Stimulated activated naive B cell treated with anti-CD40 and anti-IgM and Interleukin-4, amounts not matched to agents 10 μg/mL and 1 μg/mL and 100 μg/mL, for 72 hours (primary cell): ENCODE measurements at regions not wholly inside any gene's neighbourhood (a gene's known extent, or its start where the extent isn't known, plus 50 kb on each side); places are given as distances from the start of the nearest gene placed in this dataset.
"Not testable (repeated sequence)": the region's sequence is repeated elsewhere in the genome, so short reads cannot be mapped to it uniquely, and the experiment has no call there.

Experiments
- ATAC-seq, 2 donors: fragments of 150-1000 bp; cut with Tn5 transposase; replicated peaks; 2 replicates each; pipeline ENCODE4 v1.10.0; 2021; ENCODE audit warnings: moderate library complexity in 1 of 2
- DNase-seq: peaks from one replicate; pipeline ENCODE4 v3.0.0; 2021
- H3K27ac Mint-ChIP-seq: one replicate; pipeline ENCODE4 v1.8.0; 2022; ENCODE audit warnings: mild to moderate bottlenecking, mixed read lengths
- H3K27me3 Mint-ChIP-seq, 2 donors: one replicate each; pipeline ENCODE4 v1.8.0; 2022; ENCODE audit warnings: mixed read lengths in 2 of 2
- H3K36me3 Mint-ChIP-seq, 2 donors: one replicate each; pipeline ENCODE4 v1.8.0; 2022; ENCODE audit warnings: mixed read lengths in 2 of 2, mild to moderate bottlenecking in 1 of 2
- H3K4me1 Mint-ChIP-seq, 2 donors: one replicate each; pipeline ENCODE4 v1.8.0; 2022; ENCODE audit warnings: mixed read lengths in 2 of 2, mild to moderate bottlenecking in 1 of 2
- H3K4me3 Mint-ChIP-seq, 2 donors: one replicate each; pipeline ENCODE4 v1.8.0; 2022; ENCODE audit warnings: mild to moderate bottlenecking in 2 of 2, mixed read lengths in 2 of 2, moderate library complexity in 1 of 2
- H3K9me3 Mint-ChIP-seq, 2 donors: one replicate each; pipeline ENCODE4 v1.8.0; 2022; ENCODE audit warnings: mixed read lengths in 2 of 2, mild to moderate bottlenecking in 1 of 2

DNA sequence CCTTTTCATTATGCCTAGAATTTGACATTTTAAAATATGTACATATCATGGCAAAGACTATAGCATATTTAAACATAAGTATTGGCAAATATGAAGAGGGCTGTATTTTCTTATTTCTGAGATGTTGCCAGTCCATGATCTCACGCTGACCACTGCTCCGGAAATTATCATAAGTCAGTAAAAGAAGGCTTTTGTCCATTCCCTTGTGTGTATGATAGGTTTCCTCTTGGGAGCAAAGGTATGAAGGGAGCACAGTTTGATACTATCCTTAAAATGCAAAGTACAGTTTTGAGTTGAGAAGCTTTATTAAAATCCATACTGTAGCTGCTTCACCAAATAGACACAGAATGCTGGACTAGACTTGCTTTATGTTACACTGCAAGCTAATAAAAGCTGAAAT is 52.6 kb upstream of the AGA start:
- Mint-ChIP-seq H3K27ac (no peak overlapping the region), H3K27me3 (no peaks in the 10 kb centered on the region), H3K4me1 (no peaks in the 10 kb centered on the region), H3K36me3 (peaks cover 0 to 5% of the 10 kb centered on the region in 2 donors), H3K4me3 (no peak overlapping the region), H3K9me3 (no peaks in the 10 kb centered on the region)
- no peak for ATAC-seq
- no peak for DNase-seq

DNA sequence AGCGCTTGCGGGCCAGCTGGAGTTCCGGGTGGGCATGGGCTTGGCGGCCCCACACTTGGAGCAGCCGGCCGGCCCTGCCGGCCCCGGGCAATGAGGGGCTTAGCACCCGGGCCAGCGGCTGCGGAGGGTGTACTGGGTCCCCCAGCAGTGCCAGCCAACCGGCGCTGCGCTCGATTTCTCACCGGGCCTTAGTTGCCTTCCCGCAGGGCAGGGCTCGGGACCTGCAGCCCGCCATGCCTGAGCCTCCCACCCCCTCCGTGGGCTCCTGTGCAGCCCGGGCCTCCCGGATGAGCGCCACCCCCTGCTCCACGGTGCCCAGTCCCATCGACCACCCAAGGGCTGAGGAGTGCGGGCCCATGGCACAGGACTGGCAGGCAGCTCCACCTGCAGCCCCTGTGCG is 53.4 kb upstream of the AGA start:
- DNase-seq, H3K4me3 Mint-ChIP-seq, H3K36me3 Mint-ChIP-seq, ATAC-seq, H3K9me3 Mint-ChIP-seq, H3K4me1 Mint-ChIP-seq, H3K27ac Mint-ChIP-seq, H3K27me3 Mint-ChIP-seq: not testable (repeated sequence)

DNA sequence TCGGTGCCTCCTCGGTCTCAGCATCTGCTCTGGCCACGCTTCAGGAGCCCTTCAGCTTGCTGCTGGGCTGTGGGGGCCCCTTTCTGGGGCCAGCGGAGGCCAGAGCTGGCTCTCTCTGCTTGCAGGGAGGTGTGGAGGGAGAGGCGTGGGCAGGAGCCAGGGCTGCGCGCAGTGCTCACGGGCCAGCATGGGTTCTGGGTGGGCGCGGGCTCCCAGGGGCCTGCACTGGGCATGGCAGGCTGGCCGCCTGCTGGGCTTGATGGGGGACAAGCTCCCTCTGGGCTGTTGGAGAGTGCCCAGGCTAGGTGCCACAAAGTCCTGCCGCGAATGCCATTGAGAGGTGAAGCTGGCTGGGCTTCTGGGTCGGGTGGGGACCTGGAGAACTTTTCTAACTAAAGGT is 57.3 kb upstream of the AGA start:
- H3K9me3 Mint-ChIP-seq, result peaks cover 0 to 6% of the 10 kb centered on the region in 2 donors
- ATAC-seq (no peak), DNase-seq (no peak)
- H3K36me3 Mint-ChIP-seq, result peaks cover 1 to 5% of the 10 kb centered on the region in 2 donors
- no peaks in the 10 kb centered on the region for H3K27me3 Mint-ChIP-seq
- H3K27ac Mint-ChIP-seq, result no peak overlapping the region
- H3K4me3 Mint-ChIP-seq, result no peak overlapping the region
- H3K4me1 Mint-ChIP-seq, result no peaks in the 10 kb centered on the region

DNA sequence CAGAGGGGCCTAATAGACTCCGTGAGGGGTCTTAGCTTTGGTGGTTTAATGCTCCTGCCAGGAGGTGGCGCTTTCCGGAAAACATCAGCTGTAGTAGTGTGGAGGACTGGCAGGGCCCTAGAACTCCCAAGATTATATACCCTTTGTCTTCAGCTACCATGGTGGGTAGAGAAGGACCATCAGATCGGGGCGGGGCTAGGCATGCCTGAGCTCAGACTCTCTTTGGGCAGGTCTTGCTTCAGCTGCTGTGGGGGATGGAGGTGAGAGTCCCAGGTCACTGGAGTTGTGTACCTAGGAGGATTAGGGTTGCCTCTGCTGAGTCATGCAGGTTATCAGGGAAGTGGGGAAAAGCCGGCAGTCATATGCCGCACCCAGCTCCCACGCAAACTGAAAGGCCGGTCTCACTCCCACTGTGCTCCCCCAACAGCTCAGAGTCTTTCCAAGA is 63.0 kb upstream of the AGA start:
- no peaks in the 10 kb centered on the region for H3K4me1 Mint-ChIP-seq
- ATAC-seq (no peak), DNase-seq (no peak)
- H3K4me3 Mint-ChIP-seq, result no peak overlapping the region
- no peak overlapping the region for H3K27ac Mint-ChIP-seq
- H3K36me3 Mint-ChIP-seq, result peaks cover 0 to 1% of the 10 kb centered on the region in 2 donors
- H3K9me3 Mint-ChIP-seq, result peaks cover 5 to 9% of the 10 kb centered on the region in 2 donors
- no peaks in the 10 kb centered on the region for H3K27me3 Mint-ChIP-seq

DNA sequence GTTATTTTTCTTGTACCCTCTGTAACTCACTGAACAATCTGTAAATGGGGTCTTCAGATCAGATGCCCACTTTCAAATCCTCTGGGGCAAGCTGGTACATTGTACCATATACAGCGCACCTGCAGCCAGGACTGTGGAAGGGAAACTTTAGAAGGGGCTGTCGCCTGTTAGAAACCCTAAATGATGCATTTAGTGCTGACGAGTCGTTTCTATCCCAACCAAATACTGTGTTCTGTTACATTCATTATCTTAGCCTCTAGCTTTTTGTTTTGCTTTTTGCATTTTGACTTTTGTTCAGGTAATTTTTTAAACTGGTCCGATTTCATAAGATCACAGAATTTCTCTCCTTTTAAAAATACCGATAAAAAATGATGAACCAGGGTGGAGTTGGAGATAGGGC is 66.4 kb upstream of the AGA start:
- H3K4me1 Mint-ChIP-seq, result no peaks in the 10 kb centered on the region
- DNase-seq (no peak), ATAC-seq (no peak)
- no peaks in the 10 kb centered on the region for H3K27me3 Mint-ChIP-seq
- no peak overlapping the region for H3K4me3 Mint-ChIP-seq
- no peak overlapping the region for H3K27ac Mint-ChIP-seq
- H3K9me3 Mint-ChIP-seq, result peaks cover 4 to 5% of the 10 kb centered on the region in 2 donors
- H3K36me3 Mint-ChIP-seq, result no peaks in the 10 kb centered on the region

DNA sequence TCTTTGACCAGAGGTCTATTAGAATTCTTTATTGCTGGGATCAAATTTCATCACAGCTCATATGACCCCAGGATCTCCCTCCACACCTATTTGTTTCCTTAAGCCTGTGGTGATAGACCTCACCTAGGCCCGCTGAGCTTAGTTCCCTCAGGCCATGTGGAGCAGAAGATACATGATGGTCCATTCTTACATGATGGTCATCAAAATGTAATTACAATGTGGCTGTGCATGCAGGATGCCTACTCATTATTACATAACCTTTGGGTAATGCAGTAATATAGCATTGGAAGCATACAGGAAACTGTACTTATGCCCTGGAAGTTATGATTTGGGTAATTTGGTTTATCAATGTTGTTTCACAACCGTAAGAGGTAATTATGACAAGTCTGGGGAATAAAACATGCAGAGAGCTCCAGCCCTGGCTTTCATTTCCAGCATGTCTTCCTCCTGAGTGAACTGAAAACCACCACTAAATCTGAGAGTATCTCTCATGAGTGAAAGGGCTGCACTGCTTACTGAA is 67.0 kb upstream of the AGA start:
- Mint-ChIP-seq H3K27me3 (no peaks in the 10 kb centered on the region), H3K4me3 (no peak overlapping the region), H3K9me3 (peaks cover 4 to 5% of the 10 kb centered on the region in 2 donors), H3K27ac (no peak overlapping the region), H3K36me3 (no peaks in the 10 kb centered on the region), H3K4me1 (no peaks in the 10 kb centered on the region)
- ATAC-seq (no peak), DNase-seq (no peak)

DNA sequence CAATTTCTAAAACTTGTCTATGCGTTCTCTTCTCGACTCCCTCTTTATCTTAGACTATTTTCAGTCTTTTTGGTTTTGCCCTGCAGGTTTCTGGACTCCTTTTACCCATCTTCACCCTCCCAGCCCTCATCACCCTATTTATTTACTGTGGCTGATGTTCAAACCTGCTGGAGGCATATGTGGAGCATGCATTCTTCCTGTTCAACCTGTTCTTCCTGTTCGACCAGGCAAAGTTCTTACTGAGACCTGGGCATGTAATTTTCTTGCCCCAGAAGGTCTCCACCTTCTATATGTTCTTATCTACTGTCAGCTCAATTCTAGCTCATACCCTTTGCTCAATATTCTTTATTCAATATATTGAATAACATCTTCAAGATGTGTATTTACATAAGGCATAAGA is 69.4 kb upstream of the AGA start:
- Mint-ChIP-seq H3K27me3 (no peaks in the 10 kb centered on the region), H3K27ac (no peak overlapping the region), H3K4me1 (no peaks in the 10 kb centered on the region), H3K4me3 (no peak overlapping the region), H3K36me3 (no peaks in the 10 kb centered on the region), H3K9me3 (peaks cover 4 to 5% of the 10 kb centered on the region in 2 donors)
- no peak for DNase-seq
- ATAC-seq, result no peak

DNA sequence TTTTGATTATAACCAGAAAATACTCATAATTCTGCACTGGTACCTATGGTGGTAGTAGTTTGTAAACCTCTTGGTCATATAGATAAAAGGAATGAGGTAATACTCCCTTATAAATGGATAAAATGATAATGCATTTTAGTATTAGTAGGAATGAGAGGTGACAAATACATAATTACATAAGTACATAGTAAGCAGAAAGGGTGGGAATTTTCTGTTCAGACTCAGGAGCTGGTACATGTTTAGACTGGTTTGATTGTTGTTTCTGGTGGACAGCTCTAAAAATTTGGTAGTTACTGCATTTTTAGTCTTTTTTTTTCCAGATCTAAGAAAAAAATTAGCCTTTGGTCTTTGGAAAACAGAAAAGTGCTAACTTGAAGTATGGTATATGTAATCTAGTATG is 70.4 kb upstream of the AGA start:
- H3K4me3 Mint-ChIP-seq, result no peak overlapping the region
- H3K9me3 Mint-ChIP-seq, result peaks cover 4 to 5% of the 10 kb centered on the region in 2 donors
- DNase-seq (no peak), ATAC-seq (no peak)
- no peak overlapping the region for H3K27ac Mint-ChIP-seq
- H3K4me1 Mint-ChIP-seq, result no peaks in the 10 kb centered on the region
- no peaks in the 10 kb centered on the region for H3K27me3 Mint-ChIP-seq
- no peaks in the 10 kb centered on the region for H3K36me3 Mint-ChIP-seq

DNA sequence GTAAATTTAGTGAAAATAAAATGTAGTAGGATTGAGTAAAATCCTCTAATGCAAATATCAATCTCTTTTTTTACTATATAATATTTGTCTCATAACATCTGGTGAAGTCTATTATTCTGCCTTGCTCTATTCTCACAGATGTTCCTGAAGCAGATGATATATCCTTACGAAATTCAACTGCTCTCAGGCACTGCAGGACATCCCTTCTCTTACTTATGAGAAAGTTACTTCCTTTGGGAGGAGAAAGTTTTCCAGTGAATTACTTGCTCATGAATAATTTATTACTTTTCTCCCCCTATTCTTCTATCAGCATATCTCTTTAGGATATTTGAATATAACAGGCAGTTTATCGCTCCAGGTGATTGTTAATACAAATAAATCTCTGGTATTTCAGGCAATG is 75.6 kb upstream of the AGA start:
- Mint-ChIP-seq H3K9me3 (peaks cover 2 to 3% of the 10 kb centered on the region in 2 donors), H3K36me3 (no peaks in the 10 kb centered on the region), H3K4me1 (no peaks in the 10 kb centered on the region), H3K4me3 (no peak overlapping the region), H3K27me3 (no peaks in the 10 kb centered on the region), H3K27ac (no peak overlapping the region)
- DNase-seq (no peak), ATAC-seq (no peak)

DNA sequence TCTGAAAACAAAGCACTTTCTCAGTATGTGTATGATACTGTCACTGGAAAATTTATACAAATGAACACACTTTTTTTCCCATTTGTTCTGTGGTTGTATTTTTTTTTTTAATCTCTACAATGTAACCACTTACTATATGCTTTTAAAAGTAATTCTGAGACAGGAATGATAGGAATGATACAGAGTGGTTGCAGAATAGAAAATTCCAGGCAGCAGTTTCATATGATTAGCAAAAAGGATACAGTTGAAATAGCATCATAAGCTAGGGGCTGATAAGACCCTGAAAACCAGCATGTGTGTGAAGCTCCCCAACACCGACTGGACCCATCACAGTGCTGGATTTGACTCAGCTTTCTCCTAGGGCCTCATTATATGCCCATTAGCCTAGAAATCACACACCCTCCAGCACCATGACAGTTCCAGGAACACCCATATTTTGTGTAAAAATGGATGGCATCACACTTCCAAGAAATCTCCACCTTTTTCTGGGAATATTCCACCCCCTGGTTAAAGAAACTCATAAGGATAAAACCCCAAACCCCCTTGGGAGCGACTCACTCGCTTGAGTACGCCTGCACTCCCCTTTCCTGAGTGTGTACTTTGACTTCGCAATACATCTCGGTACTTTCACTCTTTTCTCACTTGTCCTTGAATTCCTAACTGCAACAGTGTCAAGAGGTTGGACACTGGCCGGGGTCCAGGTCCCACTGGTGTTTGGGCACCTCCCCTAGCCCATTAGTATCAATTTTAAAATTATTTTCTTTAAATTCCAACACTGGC is 77.4 kb upstream of the AGA start:
- ATAC-seq, result no peak
- H3K27ac Mint-ChIP-seq, result no peak overlapping the region
- no peaks in the 10 kb centered on the region for H3K4me1 Mint-ChIP-seq
- H3K36me3 Mint-ChIP-seq, result no peaks in the 10 kb centered on the region
- no peaks in the 10 kb centered on the region for H3K27me3 Mint-ChIP-seq
- no peak for DNase-seq
- H3K9me3 Mint-ChIP-seq, result peaks cover 6% of the 10 kb centered on the region in 2 donors
- no peak overlapping the region for H3K4me3 Mint-ChIP-seq

DNA sequence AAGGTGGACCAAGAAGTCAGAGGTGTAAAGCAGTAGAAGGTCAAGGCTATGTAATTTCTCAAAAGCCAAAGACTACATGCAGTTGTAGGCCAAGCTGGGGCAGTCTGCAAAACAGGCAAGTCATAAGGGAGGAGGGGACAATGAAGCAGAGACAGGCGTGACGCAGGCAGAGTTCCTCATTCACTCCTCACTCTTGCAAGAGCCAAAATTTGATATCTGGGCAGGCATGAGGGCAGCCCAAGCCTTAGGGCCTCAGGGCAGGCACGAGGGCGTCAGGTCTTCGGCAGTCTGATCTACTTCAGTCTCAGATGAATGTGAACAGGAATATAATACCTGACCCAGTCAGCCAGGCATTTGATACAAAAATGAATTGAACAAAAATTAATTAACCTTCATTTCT is 86.4 kb upstream of the AGA start:
- H3K4me1 Mint-ChIP-seq, result peaks cover 0 to 2% of the 10 kb centered on the region in 2 donors
- H3K36me3 Mint-ChIP-seq, result peaks cover 0 to 2% of the 10 kb centered on the region in 2 donors
- no peak overlapping the region for H3K27ac Mint-ChIP-seq
- ATAC-seq (no peak), DNase-seq (no peak)
- H3K4me3 Mint-ChIP-seq, result no peak overlapping the region
- H3K27me3 Mint-ChIP-seq, result no peaks in the 10 kb centered on the region
- H3K9me3 Mint-ChIP-seq, result peaks cover 0 to 3% of the 10 kb centered on the region in 2 donors

DNA sequence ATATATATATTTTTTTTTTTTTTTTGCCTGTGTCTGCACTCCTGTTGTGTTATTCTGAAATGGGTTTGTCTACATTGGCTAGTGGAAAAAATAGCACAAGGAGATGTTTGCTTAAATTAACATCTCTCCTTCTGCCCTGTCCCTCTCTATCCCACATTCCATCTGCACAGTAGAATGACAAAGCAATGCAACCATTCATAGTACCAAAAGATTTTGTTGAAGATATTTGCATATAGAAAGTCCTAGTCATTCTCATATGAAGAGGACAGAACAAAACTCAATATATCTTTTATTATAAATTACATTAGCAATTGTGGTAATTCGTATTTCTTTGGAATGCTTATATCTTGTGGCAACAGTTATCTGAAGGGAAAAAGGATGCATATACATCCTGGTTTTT is 88.3 kb upstream of the AGA start:
- Mint-ChIP-seq H3K4me3 (no peak overlapping the region), H3K4me1 (peaks cover 0 to 2% of the 10 kb centered on the region in 2 donors), H3K27ac (no peak overlapping the region), H3K9me3 (peaks cover 0 to 2% of the 10 kb centered on the region in 2 donors), H3K36me3 (no peaks in the 10 kb centered on the region), H3K27me3 (peaks cover 0 to 4% of the 10 kb centered on the region in 2 donors)
- ATAC-seq (no peak), DNase-seq (no peak)

DNA sequence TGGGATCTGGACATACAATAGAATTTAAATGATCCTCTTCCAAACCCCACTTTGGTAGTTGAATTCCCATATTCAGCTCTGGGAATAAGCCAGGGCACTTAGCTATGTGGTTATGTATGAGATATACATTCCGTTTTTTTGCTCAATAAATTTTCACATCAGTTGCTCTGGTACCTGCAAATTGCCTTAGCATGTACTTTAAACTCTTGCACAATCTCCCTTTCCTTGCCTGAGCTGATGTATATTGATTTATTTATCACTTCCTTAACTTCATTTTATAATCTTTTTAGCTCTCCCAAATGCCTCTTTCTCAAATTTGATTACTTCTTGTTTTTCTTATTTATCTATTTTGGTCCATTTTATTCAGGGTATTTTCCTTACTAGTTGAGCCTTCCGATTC is 90.1 kb upstream of the AGA start:
- Mint-ChIP-seq H3K9me3 (peaks cover 0 to 2% of the 10 kb centered on the region in 2 donors), H3K4me1 (peaks cover 0 to 2% of the 10 kb centered on the region in 2 donors), H3K27ac (no peak overlapping the region), H3K36me3 (no peaks in the 10 kb centered on the region), H3K27me3 (peaks cover 0 to 4% of the 10 kb centered on the region in 2 donors), H3K4me3 (no peak overlapping the region)
- ATAC-seq (no peak), DNase-seq (no peak)

DNA sequence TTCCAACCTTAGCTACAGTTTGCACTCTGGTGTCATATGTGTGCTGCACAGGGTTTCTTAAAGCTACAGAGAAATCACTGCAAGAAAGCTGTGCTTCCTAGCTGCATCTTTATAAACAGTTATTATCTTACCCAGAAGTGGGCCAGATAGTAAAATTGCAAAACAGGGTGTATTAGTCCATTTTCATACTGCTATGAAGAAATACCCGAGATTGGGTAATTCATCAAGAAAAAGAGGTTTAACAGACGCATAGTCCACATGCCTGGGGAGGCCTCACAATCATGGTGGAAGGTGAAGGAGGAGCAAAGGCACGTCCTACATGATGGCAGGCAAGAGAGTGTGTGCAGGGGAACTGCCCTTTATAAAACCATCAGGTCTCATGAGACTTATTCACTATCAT is 92.6 kb upstream of the AGA start:
- not testable (repeated sequence) for DNase-seq, H3K27ac Mint-ChIP-seq, H3K27me3 Mint-ChIP-seq, ATAC-seq, H3K9me3 Mint-ChIP-seq, H3K4me1 Mint-ChIP-seq, H3K36me3 Mint-ChIP-seq, H3K4me3 Mint-ChIP-seq

DNA sequence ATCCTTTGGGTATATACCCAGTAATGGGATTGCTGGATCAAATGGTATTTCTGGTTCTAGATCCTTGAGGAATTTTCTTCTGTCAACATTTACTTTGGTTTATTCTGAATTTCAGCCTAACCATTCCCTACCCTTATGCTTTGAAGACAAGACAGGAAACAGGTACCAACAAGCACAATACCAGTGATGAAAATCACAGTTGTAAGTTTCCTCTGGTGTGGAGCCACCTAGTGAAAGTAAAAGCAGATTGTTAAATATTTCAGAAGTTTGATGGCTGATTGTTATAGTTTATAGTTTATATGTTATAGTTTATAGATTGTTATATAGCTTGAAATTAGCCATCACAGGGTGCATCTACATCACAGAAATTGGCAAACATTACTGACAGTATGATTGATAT is 104.5 kb upstream of the AGA start:
- no peak for DNase-seq
- H3K4me3 Mint-ChIP-seq, result no peak overlapping the region
- no peaks in the 10 kb centered on the region for H3K27me3 Mint-ChIP-seq
- peaks cover 0 to 4% of the 10 kb centered on the region in 2 donors for H3K9me3 Mint-ChIP-seq
- H3K4me1 Mint-ChIP-seq, result no peaks in the 10 kb centered on the region
- no peak overlapping the region for H3K27ac Mint-ChIP-seq
- no peak for ATAC-seq
- H3K36me3 Mint-ChIP-seq, result no peaks in the 10 kb centered on the region
